Mesothelial cell of epicardium (in vitro differentiated cells): ENCODE measurements at regions not wholly inside any gene's neighbourhood (a gene's known extent, or its start where the extent isn't known, plus 50 kb on each side); places are given as distances from the start of the nearest gene placed in this dataset.
A peak's percentile ranks its signal among the peaks of the same experiment; 100 is the strongest.
"Not testable (repeated sequence)": the region's sequence is repeated elsewhere in the genome, so short reads cannot be mapped to it uniquely, and the experiment has no call there.

Experiments
- DNase-seq, 2 experiments: peaks; one replicate each; pipeline ENCODE4 v3.0.0; 2021; ENCODE audit warnings: low spot score in 2 of 2; ENCODE audit not compliant: unreplicated experiment in 2 of 2
- H3K27ac Mint-ChIP-seq: 2 replicates; pipeline ENCODE4 v1.8.0; 2021; ENCODE audit warnings: mixed read lengths
- H3K27me3 Mint-ChIP-seq: 2 replicates; pipeline ENCODE4 v1.8.0; 2021; ENCODE audit warnings: low read depth, mixed read lengths
- H3K36me3 Mint-ChIP-seq: 2 replicates; pipeline ENCODE4 v1.8.0; 2021; ENCODE audit warnings: mixed read lengths
- H3K4me1 Mint-ChIP-seq: 2 replicates; pipeline ENCODE4 v1.8.0; 2021; ENCODE audit warnings: mixed read lengths
- H3K4me3 Mint-ChIP-seq: 2 replicates; pipeline ENCODE4 v1.8.0; 2021; ENCODE audit warnings: mild to moderate bottlenecking, moderate library complexity, mixed read lengths
- H3K9me3 Mint-ChIP-seq: 2 replicates; pipeline ENCODE4 v1.8.0; 2021; ENCODE audit warnings: mixed read lengths
- CTCF ChIP-seq: fragments of 200-600 bp; sonication (generic); IDR thresholded peaks from one replicate; pipeline ENCODE4 v1.5.0; 2021; ENCODE audit warnings: antibody characterized with exemption; ENCODE audit not compliant: unreplicated experiment

- Mint-ChIP-seq H3K27me3 (no peaks in the 10 kb centered on the region), H3K9me3 (peaks cover 19% of the 10 kb centered on the region), H3K36me3 (peaks cover 1% of the 10 kb centered on the region), H3K4me1 (peaks cover 31% of the 10 kb centered on the region), H3K4me3 (no peak overlapping the region), H3K27ac (peak overlapping the region; percentile 54)
- no peak for DNase-seq
- TF ChIP-seq CTCF = no peak
These were observed 1084.8 kb upstream of the CITED2 start for GRCh38 chr6:140459209-140459608.

DNA sequence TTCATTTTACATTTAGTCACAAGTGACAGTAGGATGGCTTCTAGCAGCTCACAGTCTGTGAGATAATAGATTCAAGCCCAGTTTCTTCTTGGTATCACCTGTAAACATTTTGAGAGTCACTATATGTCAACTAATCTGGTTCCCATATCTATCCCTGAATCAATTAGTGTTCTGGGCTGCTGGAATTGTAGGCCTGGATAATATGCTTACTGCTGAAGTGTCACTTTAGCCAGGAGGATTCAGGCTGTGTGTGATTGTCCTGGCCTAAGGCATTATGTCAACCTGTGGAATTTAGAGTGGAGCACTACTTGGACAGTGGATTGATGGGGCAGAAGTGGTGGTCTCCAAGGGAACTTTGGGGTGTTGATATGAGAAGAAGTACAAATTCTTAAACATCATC is 1071.8 kb upstream of the CITED2 start:
- H3K4me1 Mint-ChIP-seq = peaks cover 10% of the 10 kb centered on the region

DNA sequence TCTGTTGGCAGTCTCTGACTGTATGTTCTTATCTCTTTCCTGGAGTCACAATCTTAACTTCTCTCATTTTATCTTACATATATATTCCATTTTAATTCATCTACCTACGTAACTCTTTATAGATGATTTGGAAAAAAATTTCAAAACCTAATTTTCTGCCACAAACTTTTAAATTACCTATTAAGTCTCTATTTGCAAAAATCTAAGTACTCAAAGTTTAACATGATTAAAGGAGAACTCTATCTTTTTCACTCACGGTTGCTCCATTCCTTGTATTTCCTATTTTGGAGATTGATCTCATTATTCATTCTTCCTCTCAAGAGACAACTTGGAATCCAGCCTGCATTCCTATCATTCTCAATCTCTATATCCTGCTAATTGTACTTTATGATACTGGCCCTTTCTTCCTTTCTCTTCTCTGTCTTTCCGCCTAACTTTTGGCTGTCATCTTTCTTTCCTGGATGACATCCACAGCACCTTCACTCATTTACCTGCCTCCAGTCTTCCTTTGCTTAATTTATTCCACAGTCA is 1071.1 kb upstream of the CITED2 start:
- Mint-ChIP-seq H3K36me3 (no peaks in the 10 kb centered on the region), H3K4me3 (no peak overlapping the region), H3K27ac (no peak overlapping the region), H3K4me1 (peaks cover 15% of the 10 kb centered on the region), H3K9me3 (no peaks in the 10 kb centered on the region), H3K27me3 (no peaks in the 10 kb centered on the region)
- no peak for DNase-seq
- no peak for TF ChIP-seq CTCF

More for the DNA sequence above, 1071.8 kb upstream of the CITED2 start:
- DNase-seq = no peak
- Mint-ChIP-seq H3K27me3 (no peaks in the 10 kb centered on the region), H3K36me3 (no peaks in the 10 kb centered on the region), H3K9me3 (no peaks in the 10 kb centered on the region), H3K4me3 (no peak overlapping the region), H3K27ac (no peak overlapping the region)
- no peak for TF ChIP-seq CTCF

- not testable (repeated sequence) for H3K4me3 Mint-ChIP-seq, DNase-seq, H3K9me3 Mint-ChIP-seq, H3K27me3 Mint-ChIP-seq, H3K36me3 Mint-ChIP-seq, H3K27ac Mint-ChIP-seq
- H3K4me1 Mint-ChIP-seq = peaks cover 21% of the 10 kb centered on the region
These were observed 1068.7 kb upstream of the CITED2 start for GRCh38 chr6:140443112-140443511.

DNA sequence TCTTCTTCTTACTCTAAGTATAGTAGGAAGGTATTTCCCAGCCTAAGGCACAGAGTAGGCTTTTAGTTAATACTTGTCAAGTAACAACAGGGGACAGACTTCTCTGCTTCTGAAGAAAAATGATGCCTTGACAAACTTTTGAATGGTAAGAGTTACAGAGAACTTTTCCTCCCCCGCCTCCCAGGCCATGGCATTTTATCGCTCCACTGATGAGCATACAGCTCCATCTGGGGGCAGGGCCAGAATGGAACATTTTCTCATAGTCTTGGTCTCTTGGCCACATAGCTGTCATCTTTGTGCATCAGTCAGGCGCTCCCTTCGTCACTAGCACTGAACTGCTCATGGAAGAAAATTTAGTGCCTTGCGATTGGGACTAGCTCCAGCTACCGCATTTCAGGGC is 1066.8 kb upstream of the CITED2 start:
- H3K4me1 Mint-ChIP-seq = peaks cover 26% of the 10 kb centered on the region
- H3K27ac Mint-ChIP-seq = peak overlapping the region; percentile 40
- peak; percentile 22 to 53 for DNase-seq
- no peak for TF ChIP-seq CTCF
- H3K9me3 Mint-ChIP-seq = peaks cover under 1% of the 10 kb centered on the region
- H3K36me3 Mint-ChIP-seq = peaks cover 2% of the 10 kb centered on the region
- no peaks in the 10 kb centered on the region for H3K27me3 Mint-ChIP-seq
- no peak overlapping the region for H3K4me3 Mint-ChIP-seq

GRCh38 chr6:140440223-140440835 is 1065.9 kb upstream of the CITED2 start:
- H3K27ac Mint-ChIP-seq = peak overlapping the region; percentile 41
- peaks cover 7% of the 10 kb centered on the region for H3K36me3 Mint-ChIP-seq
- peaks cover 7% of the 10 kb centered on the region for H3K9me3 Mint-ChIP-seq
- TF ChIP-seq CTCF = no peak
- no peak overlapping the region for H3K4me3 Mint-ChIP-seq
- H3K27me3 Mint-ChIP-seq = no peaks in the 10 kb centered on the region
- DNase-seq = no peak
- peaks cover 29% of the 10 kb centered on the region for H3K4me1 Mint-ChIP-seq
